ENCODE measurements at regions not wholly inside any gene's neighbourhood (a gene's known extent, or its start where the extent isn't known, plus 50 kb on each side); places are given as distances from the start of the nearest gene placed in this dataset.

GRCh38 chr10:124283949-124284250, 134.8 kb downstream of the OAT start:
- no peaks in the 10 kb centered on the region; a peak in 1 of 4 replicates for H3K27me3 ChIP-seq (replicated peaks in 1 of 2; ENCODE audit: control insufficient read depth in 2 of 2, insufficient read depth in 2 of 2, low read length in 1 of 2)
- no peak overlapping the region for H3K4me3 ChIP-seq
- H3K79me2 ChIP-seq (ENCODE audit: control insufficient read depth, insufficient read depth, low read length), result no peaks in the 10 kb centered on the region
- no peak overlapping the region for H3K9ac ChIP-seq (ENCODE audit: control insufficient read depth, insufficient read depth, low read length)
- H3K36me3 ChIP-seq (ENCODE audit: control insufficient read depth in 2 of 2, insufficient read depth in 2 of 2, low read length in 1 of 2), result no peaks in the 10 kb centered on the region
- no peak overlapping the region for H3K4me2 ChIP-seq (ENCODE audit: control insufficient read depth, insufficient read depth)
- ATAC-seq (no peak), FAIRE-seq (no peak), DNase-seq (ENCODE audit: low read depth, low spot score) (no peak)
- TF ChIP-seq, protein P1, sequence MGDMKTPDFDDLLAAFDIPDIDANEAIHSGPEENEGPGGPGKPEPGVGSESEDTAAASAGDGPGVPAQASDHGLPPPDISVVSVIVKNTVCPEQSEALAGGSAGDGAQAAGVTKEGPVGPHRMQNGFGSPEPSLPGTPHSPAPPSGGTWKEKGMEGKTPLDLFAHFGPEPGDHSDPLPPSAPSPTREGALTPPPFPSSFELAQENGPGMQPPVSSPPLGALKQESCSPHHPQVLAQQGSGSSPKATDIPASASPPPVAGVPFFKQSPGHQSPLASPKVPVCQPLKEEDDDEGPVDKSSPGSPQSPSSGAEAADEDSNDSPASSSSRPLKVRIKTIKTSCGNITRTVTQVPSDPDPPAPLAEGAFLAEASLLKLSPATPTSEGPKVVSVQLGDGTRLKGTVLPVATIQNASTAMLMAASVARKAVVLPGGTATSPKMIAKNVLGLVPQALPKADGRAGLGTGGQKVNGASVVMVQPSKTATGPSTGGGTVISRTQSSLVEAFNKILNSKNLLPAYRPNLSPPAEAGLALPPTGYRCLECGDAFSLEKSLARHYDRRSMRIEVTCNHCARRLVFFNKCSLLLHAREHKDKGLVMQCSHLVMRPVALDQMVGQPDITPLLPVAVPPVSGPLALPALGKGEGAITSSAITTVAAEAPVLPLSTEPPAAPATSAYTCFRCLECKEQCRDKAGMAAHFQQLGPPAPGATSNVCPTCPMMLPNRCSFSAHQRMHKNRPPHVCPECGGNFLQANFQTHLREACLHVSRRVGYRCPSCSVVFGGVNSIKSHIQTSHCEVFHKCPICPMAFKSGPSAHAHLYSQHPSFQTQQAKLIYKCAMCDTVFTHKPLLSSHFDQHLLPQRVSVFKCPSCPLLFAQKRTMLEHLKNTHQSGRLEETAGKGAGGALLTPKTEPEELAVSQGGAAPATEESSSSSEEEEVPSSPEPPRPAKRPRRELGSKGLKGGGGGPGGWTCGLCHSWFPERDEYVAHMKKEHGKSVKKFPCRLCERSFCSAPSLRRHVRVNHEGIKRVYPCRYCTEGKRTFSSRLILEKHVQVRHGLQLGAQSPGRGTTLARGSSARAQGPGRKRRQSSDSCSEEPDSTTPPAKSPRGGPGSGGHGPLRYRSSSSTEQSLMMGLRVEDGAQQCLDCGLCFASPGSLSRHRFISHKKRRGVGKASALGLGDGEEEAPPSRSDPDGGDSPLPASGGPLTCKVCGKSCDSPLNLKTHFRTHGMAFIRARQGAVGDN (IDR thresholded peaks at IDR 0.05), result no peak
- TF ChIP-seq MTA3 (IDR thresholded peaks at IDR 0.05; ENCODE audit: borderline replicate concordance, low read length) (no peak), NFYB (IDR thresholded peaks at IDR 0.05; ENCODE audit: insufficient read depth, low read depth, low read length) (no peak), CBFB (IDR thresholded peaks at IDR 0.05; ENCODE audit: low read depth) (no peak), PRDM15 (CRISPR knock-in tag; IDR thresholded peaks at IDR 0.05) (no peak), CREB1 (IDR thresholded peaks at IDR 0.05; ENCODE audit: low read depth) (no peak), CREM (IDR thresholded peaks at IDR 0.05; ENCODE audit: low read depth) (no peak), ZNF24 (IDR thresholded peaks at IDR 0.05) (no peak), RBBP5 (conservative IDR thresholded peaks at IDR 0.05) (no peak), ZSCAN29 (IDR thresholded peaks at IDR 0.05) (no peak), HDAC6 (IDR thresholded peaks at IDR 0.05; ENCODE audit: unreplicated experiment) (no peak), FOXK2 (IDR thresholded peaks at IDR 0.05) (no peak), EP300 (IDR thresholded peaks at IDR 0.05; ENCODE audit: borderline replicate concordance in 1 of 2, control insufficient read depth in 1 of 2, low read depth in 2 of 2, low read length in 2 of 2) (no peak)
- H3K9me3 ChIP-seq (replicated peaks; ENCODE audit: control insufficient read depth, insufficient read depth, low read length), result no peaks in the 10 kb centered on the region; the same call in 2 of the 3 replicates
- 94% methylated on average over 9 of the region's 9 CpGs for WGBS (ENCODE audit: insufficient coverage, insufficient replicate concordance, low lambda C conversion rate, missing lambda C conversion rate)
- intact Hi-C loops (cut with micrococcal nuclease; ENCODE audit: unreplicated experiment) (loop anchor here (2.0 kb wide), 1 partner anchor 63 kb away; no protein-coding TSS in a partner anchor), in situ Hi-C loops (cut with MboI) (loop anchor here (10.0 kb wide), 1 partner anchor 889 kb away; no protein-coding TSS in a partner anchor)
- H3K4me1 ChIP-seq (ENCODE audit: control insufficient read depth, insufficient read depth, low read length), result peaks cover 32% of the 10 kb centered on the region
- no peak overlapping the region for H3K27ac ChIP-seq (ENCODE audit: control insufficient read depth, insufficient read depth)
- H2AFZ ChIP-seq (ENCODE audit: control insufficient read depth, low read depth, low read length), result no peak overlapping the region
- no TSS peak for BruUV-seq (replicated peaks)
- CTCF ChIA-PET, result interaction anchor here (0.6 kb wide), 1 partner anchor 821 kb away, joined by 3 read pairs; no protein-coding TSS in a partner anchor
- SMC1A ChIA-PET (ENCODE audit: uncharacterized antibody, unreplicated experiment), result interaction anchor here (4.2 kb wide), 1 partner anchor 32 kb away, joined by 23 read pairs; no protein-coding TSS in a partner anchor
- POLR2A ChIA-PET, result no interaction called here
- H4K20me1 ChIP-seq (ENCODE audit: control insufficient read depth, insufficient read depth), result no peaks in the 10 kb centered on the region
- RAD21 ChIA-PET (ENCODE audit: unreplicated experiment), result no interaction called here

All from GM12878 (cell line).